NCI-H1417 treated with DMSO at 0.1 percent for 48 hours (cell line): ENCODE measurements at regions not wholly inside any gene's neighbourhood (a gene's known extent, or its start where the extent isn't known, plus 50 kb on each side); places are given as distances from the start of the nearest gene placed in this dataset.
"Not testable (repeated sequence)": the region's sequence is repeated elsewhere in the genome, so short reads cannot be mapped to it uniquely, and the experiment has no call there.

ENCODE experiments used
- DNase-seq: peaks from one replicate; lab custom pipeline; 2025; lab: John Stamatoyannopoulos, UW

DNA sequence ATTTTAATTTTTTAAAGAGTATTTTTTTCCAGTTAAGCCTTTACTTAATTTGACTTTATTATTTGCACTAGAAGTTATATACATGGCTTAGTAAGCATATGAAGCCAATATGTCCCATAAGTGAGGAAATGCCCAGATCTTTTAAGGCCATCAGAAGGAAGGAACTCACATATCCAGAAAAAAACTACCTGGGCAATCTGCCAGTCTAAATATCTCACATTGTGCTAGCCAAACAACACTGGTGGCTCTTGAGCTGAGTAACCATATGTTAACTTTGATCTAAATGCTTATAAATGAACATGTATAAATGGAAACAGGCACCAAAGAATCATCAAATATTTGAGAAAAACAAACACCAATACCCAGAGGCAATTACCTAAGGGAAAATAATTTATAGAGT lies 138.6 kb upstream of the APOOL start:
- no peak for DNase-seq

DNA sequence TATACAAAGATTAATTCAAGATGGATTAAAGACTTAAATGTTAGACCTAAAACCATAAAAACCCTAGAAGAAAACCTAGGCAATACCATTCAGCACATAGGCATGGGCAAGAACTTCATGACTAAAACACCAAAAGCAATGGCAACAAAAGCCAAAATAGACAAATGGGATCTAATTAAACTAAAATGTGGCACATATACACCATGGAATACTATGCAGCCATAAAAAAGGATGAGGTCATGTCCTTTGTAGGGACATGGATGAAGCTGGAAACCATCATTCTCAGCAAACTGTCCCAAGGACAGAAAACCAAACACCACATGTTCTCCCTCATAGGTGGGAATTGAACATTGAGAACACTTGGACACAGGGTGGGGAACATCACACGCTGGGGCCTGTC lies 133.4 kb upstream of the APOOL start:
- DNase-seq: not testable (repeated sequence)

DNA sequence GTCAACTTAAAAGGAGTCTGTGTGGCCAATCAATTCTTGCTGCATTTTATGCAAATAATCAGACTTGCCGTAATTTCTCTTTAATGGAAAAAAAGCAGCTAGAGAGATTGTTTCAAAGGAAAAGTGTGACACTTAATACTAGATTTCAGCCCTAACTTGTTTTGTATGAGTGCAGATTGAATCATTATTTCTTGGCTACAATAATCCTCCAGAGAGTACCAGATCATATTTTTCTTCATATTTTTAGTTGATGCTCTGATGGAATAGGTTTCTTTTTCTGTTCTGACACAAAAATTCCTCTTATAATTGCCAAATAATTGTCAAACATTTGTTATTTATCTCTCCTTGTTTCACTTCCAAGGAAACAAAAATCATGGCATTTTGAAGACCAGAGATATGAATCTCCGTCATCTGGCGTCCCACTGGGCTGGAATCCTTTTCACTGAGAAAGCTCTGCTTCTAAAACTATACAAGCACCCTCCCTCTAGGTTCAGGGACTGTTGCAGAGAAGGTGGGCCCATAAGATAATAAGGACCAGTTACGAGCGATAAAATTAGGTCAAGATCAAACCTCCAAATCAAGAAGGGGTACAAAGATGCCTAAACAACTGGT lies 131.4 kb upstream of the APOOL start:
- DNase-seq: not testable (repeated sequence)

DNA sequence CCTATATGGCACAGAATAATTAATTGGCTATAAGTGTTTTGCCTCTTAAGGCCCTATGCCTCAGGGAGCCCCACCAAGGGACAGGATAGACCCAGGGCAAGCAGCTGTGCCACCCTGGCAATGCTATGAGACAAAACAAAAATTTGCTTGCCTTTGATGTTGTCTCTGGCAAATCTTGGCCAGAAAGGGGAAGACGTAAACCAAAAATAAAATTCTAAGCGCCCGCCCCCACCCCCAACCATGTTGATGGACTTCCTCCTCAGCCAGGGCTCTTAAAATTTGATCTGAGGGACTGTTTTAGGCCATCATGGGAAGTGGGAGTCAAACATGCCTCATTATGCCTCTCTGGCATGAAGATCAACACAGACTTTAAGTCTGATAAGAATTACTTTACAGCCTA lies 130.5 kb upstream of the APOOL start:
- DNase-seq: no peak

DNA sequence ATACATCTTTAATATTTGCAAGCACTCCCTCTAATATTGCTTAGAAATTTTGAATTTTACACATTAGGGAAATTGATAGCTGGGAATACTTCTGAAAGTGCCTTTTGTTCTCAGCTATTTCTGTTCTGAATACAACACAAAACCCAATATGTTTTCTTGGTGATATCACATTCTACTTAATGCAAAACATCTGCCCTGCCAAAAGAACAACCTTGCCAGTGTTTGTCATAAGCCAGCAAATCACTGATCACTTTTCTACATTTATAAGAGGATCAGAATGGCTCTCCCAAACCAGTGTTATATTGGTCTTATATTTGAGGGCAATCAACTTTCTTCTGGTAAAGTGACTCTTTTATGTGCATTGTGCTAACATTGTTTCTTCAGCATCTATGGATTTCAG lies 126.8 kb upstream of the APOOL start:
- DNase-seq: no peak

DNA sequence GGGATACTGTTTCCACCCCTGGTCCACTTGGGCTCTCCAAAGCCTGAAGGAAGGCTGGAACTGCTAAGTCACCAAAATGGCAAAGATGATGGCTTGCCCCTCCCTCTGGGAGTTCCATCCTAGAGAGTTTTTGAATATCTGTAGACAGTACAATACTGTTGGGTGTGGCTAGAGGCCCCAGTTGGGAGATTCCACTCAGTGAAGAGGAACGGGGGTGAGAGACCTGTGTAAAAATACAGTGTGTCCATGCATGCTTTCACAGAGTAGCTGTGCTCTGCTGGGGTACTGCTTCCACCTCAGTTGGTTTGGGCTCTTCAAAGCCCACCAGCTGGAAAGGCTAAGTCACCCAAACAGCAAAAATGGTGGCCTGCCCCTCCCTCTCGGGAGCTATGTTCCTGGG lies 109.8 kb upstream of the APOOL start:
- DNase-seq: no peak

DNA sequence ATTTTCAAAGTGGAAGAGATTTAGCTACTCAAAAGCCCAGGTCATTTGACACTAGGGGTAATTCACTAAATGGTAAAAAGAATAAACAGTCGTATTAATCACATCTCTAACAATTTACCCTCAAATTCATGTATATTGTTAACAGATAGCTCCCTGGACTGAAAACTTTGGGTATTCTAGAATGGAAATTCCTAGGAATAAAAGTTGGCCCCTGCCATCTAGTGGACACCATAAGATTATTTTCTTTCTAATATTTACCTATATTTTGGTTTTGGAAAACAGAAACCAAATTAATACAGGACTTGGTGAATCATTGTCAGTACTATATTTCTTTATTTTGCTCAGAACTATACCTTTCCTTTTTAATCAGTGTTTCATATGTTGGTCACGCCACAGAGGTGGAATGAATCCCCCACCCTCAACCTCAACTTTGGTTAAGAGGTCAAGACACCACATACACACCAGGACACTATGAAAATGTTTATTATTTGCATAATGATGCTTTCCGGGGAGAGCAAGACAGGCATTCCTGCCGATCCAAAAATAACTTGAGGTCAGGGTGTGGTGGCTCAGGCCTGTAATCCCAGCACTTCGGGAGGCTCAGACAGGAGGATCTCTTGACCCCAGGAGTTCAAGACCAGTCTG lies 96.2 kb upstream of the APOOL start:
- DNase-seq: no peak

DNA sequence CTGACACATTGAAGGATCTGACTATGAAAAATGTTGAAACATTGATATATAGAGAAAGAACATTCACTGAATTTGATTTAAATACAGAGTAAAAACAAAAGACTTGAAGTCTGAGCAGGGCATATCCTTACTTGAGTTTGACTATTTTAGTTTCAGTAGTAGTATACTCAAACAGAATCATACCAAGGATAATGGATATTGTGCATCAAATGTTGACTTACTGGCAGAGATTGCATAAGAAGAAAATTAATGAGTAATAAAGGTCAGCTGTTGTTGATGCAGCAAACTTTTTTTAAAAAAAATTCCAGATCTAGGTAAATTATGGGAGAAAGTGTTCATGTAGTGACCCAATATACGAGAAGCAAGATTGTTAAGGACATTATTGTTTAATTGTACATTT lies 94.5 kb upstream of the APOOL start:
- DNase-seq: no peak

DNA sequence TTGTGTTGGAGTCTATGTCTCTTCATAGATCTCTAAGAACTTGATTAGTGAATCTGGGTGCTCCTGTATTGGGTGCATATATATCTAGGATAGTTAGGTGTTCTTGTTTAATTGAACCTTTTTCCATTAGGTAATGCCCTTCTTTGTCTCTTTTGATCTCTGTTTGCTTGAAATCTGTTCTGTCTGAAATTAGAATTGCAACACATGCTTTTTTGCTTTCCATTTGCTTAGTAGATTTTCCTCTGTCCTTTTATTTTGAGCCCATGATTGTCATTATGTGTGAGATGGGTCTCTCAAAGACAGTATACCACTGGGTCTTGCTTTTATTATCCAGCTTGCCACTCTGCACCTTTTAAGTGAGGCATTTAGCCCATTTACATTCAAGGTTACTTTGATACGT lies 79.1 kb upstream of the APOOL start:
- no peak for DNase-seq

DNA sequence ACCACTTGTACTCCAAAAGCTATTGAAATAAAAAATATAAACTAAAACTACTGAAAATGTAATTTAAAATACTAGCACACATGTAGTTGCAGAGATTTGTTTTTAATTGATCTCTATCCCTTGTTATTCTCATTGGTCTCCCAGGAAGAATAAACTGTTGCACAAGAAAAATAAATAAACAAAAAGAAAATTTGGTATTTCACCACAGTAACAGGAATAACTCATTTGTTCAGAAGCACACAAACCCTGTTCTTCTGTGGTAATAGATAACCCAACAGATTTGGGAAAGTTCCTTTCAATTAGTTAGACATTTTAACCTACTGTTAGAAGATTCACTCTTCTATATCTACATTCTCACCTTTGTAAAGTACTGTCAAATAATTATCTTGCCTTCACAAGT lies 70.9 kb upstream of the APOOL start:
- no peak for DNase-seq

DNA sequence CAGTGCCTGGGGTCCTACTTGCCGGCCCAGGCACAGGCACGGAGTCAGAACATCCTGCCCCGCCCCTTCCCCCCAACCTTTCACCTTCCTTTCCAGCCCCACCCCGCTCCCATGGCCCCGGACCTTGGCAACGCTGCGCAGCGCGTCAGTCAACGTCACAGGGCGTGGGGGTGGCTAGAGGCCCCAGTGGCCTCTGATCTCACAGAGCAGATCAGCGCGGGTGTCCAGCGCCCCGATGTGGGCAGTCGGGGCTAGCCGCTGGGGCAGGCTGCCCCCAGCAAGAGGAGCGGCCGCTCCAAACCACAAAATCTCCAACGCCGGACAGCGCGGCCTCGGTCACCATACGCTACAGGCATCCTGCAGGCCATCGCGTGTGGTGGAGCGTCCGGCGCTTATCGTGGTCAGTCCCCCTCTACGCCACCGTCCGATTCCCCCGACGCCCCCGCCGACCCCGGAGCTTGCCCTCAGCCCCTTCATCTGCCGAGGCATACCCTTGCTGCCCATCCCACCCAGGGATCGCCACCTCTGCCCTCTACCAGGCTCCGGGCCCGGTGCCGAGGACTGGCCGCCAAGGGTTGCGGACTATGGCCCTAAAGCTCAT lies 69.6 kb upstream of the APOOL start:
- no peak for DNase-seq
